GM12878 (cell line): ENCODE measurements at regions not wholly inside any gene's neighbourhood (a gene's known extent, or its start where the extent isn't known, plus 50 kb on each side); places are given as distances from the start of the nearest gene placed in this dataset.

ENCODE experiments used
- NKRF ChIP-seq: fragments of 450-650 bp; conservative IDR thresholded peaks from 2 replicates; pipeline ENCODE4 v1.6.1; 2017; ENCODE audit warnings: mild to moderate bottlenecking, moderate library complexity
- NR2F1 ChIP-seq: fragments of 450-650 bp; conservative IDR thresholded peaks from 2 replicates; pipeline ENCODE4 v1.6.1; 2017; ENCODE audit warnings: mild to moderate bottlenecking
- NRF1 ChIP-seq: conservative IDR thresholded peaks from 2 replicates; pipeline ENCODE4 v1.6.1; 2011; ENCODE audit warnings: mild to moderate bottlenecking, low read depth, low read length, improper control_type of control experiment
- PKNOX1 ChIP-seq: fragments of 450-650 bp; IDR thresholded peaks from 2 replicates; pipeline ENCODE4 v1.6.1; 2016; ENCODE audit warnings: mild to moderate bottlenecking
- SIN3A ChIP-seq: IDR thresholded peaks from 2 replicates; pipeline ENCODE4 v1.6.1; 2012; ENCODE audit warnings: low read depth, low read length, improper control_type of control experiment
- TF ChIP-seq, protein P1 (sequence below): IDR thresholded peaks from 2 replicates; pipeline ENCODE4 v1.6.1; 2012; ENCODE audit warnings: improper control_type of control experiment, low read depth, low read length; ENCODE audit not compliant: insufficient replicate concordance
- TF ChIP-seq, protein P2 (sequence below): fragments of 450-650 bp; IDR thresholded peaks from 2 replicates; pipeline ENCODE4 v1.6.1; 2016; ENCODE audit warnings: mild to moderate bottlenecking, moderate library complexity, borderline replicate concordance

GRCh38 chr6:50455029-50455428 is 258.3 kb upstream of the TFAP2D start (continued):
- TF ChIP-seq, protein P1, sequence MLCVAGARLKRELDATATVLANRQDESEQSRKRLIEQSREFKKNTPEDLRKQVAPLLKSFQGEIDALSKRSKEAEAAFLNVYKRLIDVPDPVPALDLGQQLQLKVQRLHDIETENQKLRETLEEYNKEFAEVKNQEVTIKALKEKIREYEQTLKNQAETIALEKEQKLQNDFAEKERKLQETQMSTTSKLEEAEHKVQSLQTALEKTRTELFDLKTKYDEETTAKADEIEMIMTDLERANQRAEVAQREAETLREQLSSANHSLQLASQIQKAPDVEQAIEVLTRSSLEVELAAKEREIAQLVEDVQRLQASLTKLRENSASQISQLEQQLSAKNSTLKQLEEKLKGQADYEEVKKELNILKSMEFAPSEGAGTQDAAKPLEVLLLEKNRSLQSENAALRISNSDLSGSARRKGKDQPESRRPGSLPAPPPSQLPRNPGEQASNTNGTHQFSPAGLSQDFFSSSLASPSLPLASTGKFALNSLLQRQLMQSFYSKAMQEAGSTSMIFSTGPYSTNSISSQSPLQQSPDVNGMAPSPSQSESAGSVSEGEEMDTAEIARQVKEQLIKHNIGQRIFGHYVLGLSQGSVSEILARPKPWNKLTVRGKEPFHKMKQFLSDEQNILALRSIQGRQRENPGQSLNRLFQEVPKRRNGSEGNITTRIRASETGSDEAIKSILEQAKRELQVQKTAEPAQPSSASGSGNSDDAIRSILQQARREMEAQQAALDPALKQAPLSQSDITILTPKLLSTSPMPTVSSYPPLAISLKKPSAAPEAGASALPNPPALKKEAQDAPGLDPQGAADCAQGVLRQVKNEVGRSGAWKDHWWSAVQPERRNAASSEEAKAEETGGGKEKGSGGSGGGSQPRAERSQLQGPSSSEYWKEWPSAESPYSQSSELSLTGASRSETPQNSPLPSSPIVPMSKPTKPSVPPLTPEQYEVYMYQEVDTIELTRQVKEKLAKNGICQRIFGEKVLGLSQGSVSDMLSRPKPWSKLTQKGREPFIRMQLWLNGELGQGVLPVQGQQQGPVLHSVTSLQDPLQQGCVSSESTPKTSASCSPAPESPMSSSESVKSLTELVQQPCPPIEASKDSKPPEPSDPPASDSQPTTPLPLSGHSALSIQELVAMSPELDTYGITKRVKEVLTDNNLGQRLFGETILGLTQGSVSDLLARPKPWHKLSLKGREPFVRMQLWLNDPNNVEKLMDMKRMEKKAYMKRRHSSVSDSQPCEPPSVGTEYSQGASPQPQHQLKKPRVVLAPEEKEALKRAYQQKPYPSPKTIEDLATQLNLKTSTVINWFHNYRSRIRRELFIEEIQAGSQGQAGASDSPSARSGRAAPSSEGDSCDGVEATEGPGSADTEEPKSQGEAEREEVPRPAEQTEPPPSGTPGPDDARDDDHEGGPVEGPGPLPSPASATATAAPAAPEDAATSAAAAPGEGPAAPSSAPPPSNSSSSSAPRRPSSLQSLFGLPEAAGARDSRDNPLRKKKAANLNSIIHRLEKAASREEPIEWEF = no peak
- TF ChIP-seq SIN3A (no peak), NRF1 (no peak), PKNOX1 (no peak), NKRF (no peak), NR2F1 (no peak)
- TF ChIP-seq, protein P2, sequence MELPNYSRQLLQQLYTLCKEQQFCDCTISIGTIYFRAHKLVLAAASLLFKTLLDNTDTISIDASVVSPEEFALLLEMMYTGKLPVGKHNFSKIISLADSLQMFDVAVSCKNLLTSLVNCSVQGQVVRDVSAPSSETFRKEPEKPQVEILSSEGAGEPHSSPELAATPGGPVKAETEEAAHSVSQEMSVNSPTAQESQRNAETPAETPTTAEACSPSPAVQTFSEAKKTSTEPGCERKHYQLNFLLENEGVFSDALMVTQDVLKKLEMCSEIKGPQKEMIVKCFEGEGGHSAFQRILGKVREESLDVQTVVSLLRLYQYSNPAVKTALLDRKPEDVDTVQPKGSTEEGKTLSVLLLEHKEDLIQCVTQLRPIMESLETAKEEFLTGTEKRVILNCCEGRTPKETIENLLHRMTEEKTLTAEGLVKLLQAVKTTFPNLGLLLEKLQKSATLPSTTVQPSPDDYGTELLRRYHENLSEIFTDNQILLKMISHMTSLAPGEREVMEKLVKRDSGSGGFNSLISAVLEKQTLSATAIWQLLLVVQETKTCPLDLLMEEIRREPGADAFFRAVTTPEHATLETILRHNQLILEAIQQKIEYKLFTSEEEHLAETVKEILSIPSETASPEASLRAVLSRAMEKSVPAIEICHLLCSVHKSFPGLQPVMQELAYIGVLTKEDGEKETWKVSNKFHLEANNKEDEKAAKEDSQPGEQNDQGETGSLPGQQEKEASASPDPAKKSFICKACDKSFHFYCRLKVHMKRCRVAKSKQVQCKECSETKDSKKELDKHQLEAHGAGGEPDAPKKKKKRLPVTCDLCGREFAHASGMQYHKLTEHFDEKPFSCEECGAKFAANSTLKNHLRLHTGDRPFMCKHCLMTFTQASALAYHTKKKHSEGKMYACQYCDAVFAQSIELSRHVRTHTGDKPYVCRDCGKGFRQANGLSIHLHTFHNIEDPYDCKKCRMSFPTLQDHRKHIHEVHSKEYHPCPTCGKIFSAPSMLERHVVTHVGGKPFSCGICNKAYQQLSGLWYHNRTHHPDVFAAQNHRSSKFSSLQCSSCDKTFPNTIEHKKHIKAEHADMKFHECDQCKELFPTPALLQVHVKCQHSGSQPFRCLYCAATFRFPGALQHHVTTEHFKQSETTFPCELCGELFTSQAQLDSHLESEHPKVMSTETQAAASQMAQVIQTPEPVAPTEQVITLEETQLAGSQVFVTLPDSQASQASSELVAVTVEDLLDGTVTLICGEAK = no peak
